HL-60 (cell line): ENCODE measurements at regions not wholly inside any gene's neighbourhood (a gene's known extent, or its start where the extent isn't known, plus 50 kb on each side); places are given as distances from the start of the nearest gene placed in this dataset.

Experiments
- GABPA ChIP-seq: IDR thresholded peaks from 2 replicates; pipeline ENCODE4 v1.6.1; 2012; ENCODE audit warnings: low read depth
- POLR2AphosphoS5 ChIP-seq: IDR thresholded peaks from 2 replicates; pipeline ENCODE4 v1.6.1; 2012; ENCODE audit warnings: low read depth
- TF ChIP-seq, protein P1 (sequence below): IDR thresholded peaks from 2 replicates; pipeline ENCODE4 v1.6.1; 2012; ENCODE audit warnings: low read depth; ENCODE audit not compliant: insufficient replicate concordance
- TF ChIP-seq, protein P2 (sequence below): IDR thresholded peaks from one replicate; pipeline ENCODE4 v1.5.1; 2011; ENCODE audit warnings: low read length, control low read depth, inconsistent platforms; ENCODE audit not compliant: insufficient read depth

DNA sequence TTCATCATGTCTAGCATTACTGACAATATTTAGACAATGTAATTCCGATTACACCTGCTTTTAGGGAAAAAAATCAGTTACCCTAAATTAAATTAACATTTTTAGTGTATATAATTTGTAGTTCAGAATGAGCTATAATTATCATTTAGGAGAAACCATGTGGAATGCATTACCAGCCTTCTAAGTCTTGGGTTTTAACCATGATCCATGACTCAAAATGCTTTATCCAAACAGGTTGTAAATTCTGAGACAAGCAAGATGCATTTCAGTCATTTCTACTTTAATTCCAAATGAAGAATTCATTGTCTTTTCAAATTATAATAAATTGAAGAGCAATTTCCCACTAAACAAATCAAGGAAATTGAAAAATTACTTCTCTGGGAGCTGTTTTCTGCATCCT, 243.7 kb upstream of the LRIG1 start:
- TF ChIP-seq, protein P1, sequence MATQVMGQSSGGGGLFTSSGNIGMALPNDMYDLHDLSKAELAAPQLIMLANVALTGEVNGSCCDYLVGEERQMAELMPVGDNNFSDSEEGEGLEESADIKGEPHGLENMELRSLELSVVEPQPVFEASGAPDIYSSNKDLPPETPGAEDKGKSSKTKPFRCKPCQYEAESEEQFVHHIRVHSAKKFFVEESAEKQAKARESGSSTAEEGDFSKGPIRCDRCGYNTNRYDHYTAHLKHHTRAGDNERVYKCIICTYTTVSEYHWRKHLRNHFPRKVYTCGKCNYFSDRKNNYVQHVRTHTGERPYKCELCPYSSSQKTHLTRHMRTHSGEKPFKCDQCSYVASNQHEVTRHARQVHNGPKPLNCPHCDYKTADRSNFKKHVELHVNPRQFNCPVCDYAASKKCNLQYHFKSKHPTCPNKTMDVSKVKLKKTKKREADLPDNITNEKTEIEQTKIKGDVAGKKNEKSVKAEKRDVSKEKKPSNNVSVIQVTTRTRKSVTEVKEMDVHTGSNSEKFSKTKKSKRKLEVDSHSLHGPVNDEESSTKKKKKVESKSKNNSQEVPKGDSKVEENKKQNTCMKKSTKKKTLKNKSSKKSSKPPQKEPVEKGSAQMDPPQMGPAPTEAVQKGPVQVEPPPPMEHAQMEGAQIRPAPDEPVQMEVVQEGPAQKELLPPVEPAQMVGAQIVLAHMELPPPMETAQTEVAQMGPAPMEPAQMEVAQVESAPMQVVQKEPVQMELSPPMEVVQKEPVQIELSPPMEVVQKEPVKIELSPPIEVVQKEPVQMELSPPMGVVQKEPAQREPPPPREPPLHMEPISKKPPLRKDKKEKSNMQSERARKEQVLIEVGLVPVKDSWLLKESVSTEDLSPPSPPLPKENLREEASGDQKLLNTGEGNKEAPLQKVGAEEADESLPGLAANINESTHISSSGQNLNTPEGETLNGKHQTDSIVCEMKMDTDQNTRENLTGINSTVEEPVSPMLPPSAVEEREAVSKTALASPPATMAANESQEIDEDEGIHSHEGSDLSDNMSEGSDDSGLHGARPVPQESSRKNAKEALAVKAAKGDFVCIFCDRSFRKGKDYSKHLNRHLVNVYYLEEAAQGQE = no peak
- TF ChIP-seq, protein P2, sequence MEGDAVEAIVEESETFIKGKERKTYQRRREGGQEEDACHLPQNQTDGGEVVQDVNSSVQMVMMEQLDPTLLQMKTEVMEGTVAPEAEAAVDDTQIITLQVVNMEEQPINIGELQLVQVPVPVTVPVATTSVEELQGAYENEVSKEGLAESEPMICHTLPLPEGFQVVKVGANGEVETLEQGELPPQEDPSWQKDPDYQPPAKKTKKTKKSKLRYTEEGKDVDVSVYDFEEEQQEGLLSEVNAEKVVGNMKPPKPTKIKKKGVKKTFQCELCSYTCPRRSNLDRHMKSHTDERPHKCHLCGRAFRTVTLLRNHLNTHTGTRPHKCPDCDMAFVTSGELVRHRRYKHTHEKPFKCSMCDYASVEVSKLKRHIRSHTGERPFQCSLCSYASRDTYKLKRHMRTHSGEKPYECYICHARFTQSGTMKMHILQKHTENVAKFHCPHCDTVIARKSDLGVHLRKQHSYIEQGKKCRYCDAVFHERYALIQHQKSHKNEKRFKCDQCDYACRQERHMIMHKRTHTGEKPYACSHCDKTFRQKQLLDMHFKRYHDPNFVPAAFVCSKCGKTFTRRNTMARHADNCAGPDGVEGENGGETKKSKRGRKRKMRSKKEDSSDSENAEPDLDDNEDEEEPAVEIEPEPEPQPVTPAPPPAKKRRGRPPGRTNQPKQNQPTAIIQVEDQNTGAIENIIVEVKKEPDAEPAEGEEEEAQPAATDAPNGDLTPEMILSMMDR = no peak
- TF ChIP-seq GABPA (no peak), POLR2AphosphoS5 (no peak)
